HG02870 (cell line): ENCODE measurements at regions not wholly inside any gene's neighbourhood (a gene's known extent, or its start where the extent isn't known, plus 50 kb on each side); places are given as distances from the start of the nearest gene placed in this dataset.
"Not testable (repeated sequence)": the region's sequence is repeated elsewhere in the genome, so short reads cannot be mapped to it uniquely, and the experiment has no call there.

Experiments
- ATAC-seq: cut with Tn5 transposase; IDR thresholded peaks from one replicate; pipeline ENCODE4 v1.9.1; 2021; ENCODE audit warnings: mild to moderate bottlenecking, moderate library complexity; ENCODE audit not compliant: unreplicated experiment

DNA sequence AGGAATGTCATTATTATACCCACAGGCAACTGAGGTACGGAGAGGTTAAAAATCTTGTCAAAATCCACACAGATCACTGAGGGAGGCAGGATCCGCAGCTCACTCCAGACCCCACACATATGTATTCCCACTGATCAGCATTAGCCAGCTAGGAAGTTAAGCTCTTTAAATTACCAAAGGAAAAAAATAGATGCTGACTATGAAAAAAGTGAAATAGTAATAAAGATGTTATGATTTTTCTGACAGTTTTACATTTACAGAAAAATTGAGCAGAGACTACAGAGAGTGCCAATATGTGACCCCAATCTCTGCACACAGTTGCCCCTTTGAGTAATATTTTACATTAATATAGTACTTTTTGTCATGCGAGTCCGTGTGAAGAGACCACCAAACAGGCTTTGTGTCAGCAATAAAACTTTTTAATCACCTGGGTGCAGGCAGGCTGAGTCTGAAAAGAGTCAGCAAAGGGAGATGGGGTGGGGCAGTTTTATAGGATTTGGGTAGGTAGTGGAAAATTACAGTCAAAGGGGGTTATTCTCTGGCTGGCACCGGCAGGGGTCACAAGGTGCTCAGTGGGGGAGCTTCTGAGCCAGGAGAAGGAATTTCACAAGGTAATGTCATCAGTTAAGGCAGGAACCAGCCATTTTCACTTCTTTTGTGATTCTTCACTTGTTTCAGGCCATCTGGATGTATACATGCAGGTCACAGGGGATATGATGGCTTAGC is 61.9 kb upstream of the NAA35 start:
- not testable (repeated sequence) for ATAC-seq

DNA sequence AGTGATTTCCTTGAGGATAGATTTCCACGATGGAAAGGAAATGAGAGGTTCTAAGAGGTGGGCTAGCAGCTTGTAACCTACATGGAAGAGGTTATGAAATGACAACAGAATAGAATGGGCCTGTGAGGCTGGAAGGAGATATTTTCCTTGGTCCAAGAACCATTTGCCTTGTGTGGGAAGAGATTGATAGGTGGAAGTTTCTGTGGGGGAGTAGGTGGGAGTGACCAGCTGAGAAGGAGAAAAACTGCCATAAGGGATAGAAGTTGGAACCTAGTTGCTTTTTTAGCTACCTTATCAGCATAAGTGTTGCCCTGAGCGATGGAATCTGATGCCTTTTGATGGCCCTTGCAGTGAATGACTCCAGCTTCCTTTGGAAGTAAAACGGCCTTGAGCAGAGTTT is 60.4 kb upstream of the NAA35 start:
- ATAC-seq = not testable (repeated sequence)

DNA sequence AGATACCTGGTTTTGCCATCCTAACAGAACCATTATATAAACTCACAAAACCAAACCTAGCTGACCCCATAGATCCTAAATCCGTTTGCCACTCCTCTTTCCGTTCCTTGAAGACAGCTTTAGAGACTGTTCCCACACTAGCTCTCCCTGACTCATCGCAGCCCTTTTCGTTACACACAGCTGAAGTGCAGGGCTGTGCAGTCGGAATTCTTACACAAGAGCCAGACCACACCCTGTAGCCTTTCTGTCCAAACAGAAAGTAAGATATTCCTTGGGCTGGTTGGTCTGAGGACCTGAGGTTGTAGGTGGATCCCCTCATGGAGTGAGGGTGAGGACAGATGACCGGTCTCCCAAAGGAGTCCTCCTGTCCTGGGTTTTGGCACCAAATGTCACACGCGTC is 56.7 kb upstream of the NAA35 start:
- ATAC-seq = no peak

DNA sequence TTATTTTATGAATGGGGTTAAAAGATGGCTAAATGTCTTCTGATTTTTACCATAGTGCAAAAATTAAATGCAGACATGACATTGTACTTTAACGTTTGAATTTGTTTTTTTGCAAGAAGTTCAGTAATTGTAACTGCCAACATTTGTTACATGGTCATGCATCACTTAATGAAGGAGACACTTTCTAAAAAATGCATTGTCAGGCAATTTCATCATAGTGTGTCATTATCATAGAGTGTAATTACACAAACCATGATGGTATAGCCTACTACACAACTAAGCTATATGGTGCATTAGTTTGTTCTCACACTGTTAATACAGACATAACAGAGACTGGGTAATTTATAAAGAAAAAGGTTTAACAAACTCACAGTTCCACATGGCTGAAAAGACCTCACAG is 50.0 kb upstream of the NAA35 start:
- ATAC-seq = no peak
